HepG2 (cell line): ENCODE measurements at regions not wholly inside any gene's neighbourhood (a gene's known extent, or its start where the extent isn't known, plus 50 kb on each side); places are given as distances from the start of the nearest gene placed in this dataset.

Experiments used
- ATAC-seq: fragments of 200-7000 bp; cut with Tn5 transposase; 3 replicates; pipeline ENCODE4 v1.9.1; 2020; ENCODE audit warnings: mild to moderate bottlenecking, moderate library complexity
- BruUV-seq: library from RNA; stranded (reverse); fragments of 400-500 nt; replicated peaks from 2 replicates; lab custom pipeline; 2021; lab: Mats Ljungman, UMichigan
- CTCF ChIA-PET: fragments of 300-600 bp; formaldehyde crosslinking; extraction: SDS; loops from one replicate; lab custom pipeline; 2021; ENCODE audit warnings: low total read pairs, inconsistent platforms, low intra/inter-chr PET ratio; lab: Yijun Ruan, JAX
- POLR2A ChIA-PET: fragments of 350-600 bp; sonication (Branson Sonifier 250); formaldehyde crosslinking; loops from one replicate; lab custom pipeline; 2020; ENCODE audit warnings: antibody characterized with exemption, inconsistent platforms; lab: Yijun Ruan, JAX
- DNase-seq: peaks from one replicate; pipeline ENCODE4 v3.0.0-alpha.2; 2015; ENCODE audit warnings: low spot score
- FAIRE-seq: peaks from 3 replicates; lab custom pipeline; 2011; peaks lifted over from hg19 to GRCh38; lab: Jason Lieb, UNC
- H2AFZ ChIP-seq: one replicate; pipeline ENCODE4 v1.6.1; 2011; ENCODE audit warnings: low read length, inconsistent platforms
- H3K27ac ChIP-seq: fragments of 300-600 bp; 3 replicates; pipeline ENCODE4 v1.8.0; 2011; ENCODE audit warnings: mixed run types, mild to moderate bottlenecking, mixed read lengths, low read length, inconsistent platforms; ENCODE audit not compliant: insufficient read depth; ENCODE audit errors: extremely low read length
- H3K27me3 ChIP-seq, 2 experiments: fragments of 200-600 bp in 1 of 2; 2 replicates in 1 of 2; 3 replicates in 1 of 2; pipeline versions ENCODE4 v1.6.0 to v1.8.0; 2011; ENCODE audit warnings: low read length in 2 of 2, mild to moderate bottlenecking in 2 of 2, moderate library complexity in 2 of 2, inconsistent platforms in 1 of 2; ENCODE audit not compliant: insufficient read depth in 2 of 2, control insufficient read depth in 1 of 2
- H3K36me3 ChIP-seq, 2 experiments: fragments of 200-600 bp in 1 of 2; replicated peaks in 1 of 2; 2 replicates in 1 of 2; 3 replicates in 1 of 2; pipeline versions ENCODE4 v1.5.1 to v1.8.0; 2011; ENCODE audit warnings: low read length in 2 of 2, inconsistent platforms in 1 of 2; ENCODE audit not compliant: insufficient read depth in 2 of 2, control insufficient read depth in 1 of 2
- H3K4me1 ChIP-seq: 2 replicates; pipeline ENCODE4 v1.5.1; 2012; ENCODE audit warnings: low read length, inconsistent platforms; ENCODE audit not compliant: insufficient read depth
- H3K4me2 ChIP-seq: 2 replicates; pipeline ENCODE4 v1.6.0; 2011; ENCODE audit warnings: low read depth, low read length, inconsistent platforms
- H3K4me3 ChIP-seq, 3 experiments: fragments of 200-600 bp in 1 of 3; sonication (generic), shearing (Covaris generic) in 1 of 3; replicated peaks in 1 of 3; 2 replicates each; pipeline ENCODE4 v1.5.1; 2011 to 2016; ENCODE audit warnings: low read length in 3 of 3, inconsistent platforms in 2 of 3, low read depth in 2 of 3, mild to moderate bottlenecking in 2 of 3, control low read depth in 1 of 3, mixed read lengths in 1 of 3; ENCODE audit not compliant: insufficient read depth in 1 of 3
- H3K79me2 ChIP-seq: one replicate; pipeline ENCODE4 v1.6.1; 2011; ENCODE audit warnings: low read length, inconsistent platforms; ENCODE audit not compliant: insufficient read depth
- H3K9ac ChIP-seq: 2 replicates; pipeline ENCODE4 v1.6.0; 2011; ENCODE audit warnings: mild to moderate bottlenecking, low read depth, low read length, inconsistent platforms; ENCODE audit not compliant: insufficient read depth
- H3K9me3 ChIP-seq: 2 replicates; pipeline ENCODE4 v1.5.1; 2012; ENCODE audit warnings: mild to moderate bottlenecking, low read length
- H4K20me1 ChIP-seq: 2 replicates; pipeline ENCODE4 v1.6.0; 2011; ENCODE audit warnings: inconsistent platforms, mild to moderate bottlenecking, low read length, moderate library complexity; ENCODE audit not compliant: insufficient read depth
- BCL6 ChIP-seq: IDR thresholded peaks from 2 replicates; pipeline ENCODE4 v1.6.1; 2016; ENCODE audit warnings: missing genetic modification reagents, missing compliant biosample characterization
- MXD4 ChIP-seq: IDR thresholded peaks from 2 replicates; pipeline ENCODE4 v1.6.1; 2016; ENCODE audit warnings: mild to moderate bottlenecking, missing biosample characterization, missing genetic modification reagents
- RELA ChIP-seq: sonication (generic); formaldehyde crosslinking; IDR thresholded peaks from 2 replicates; pipeline ENCODE4 v1.4.0; 2020; ENCODE audit warnings: missing genetic modification reagents
- RFXANK ChIP-seq: IDR thresholded peaks from 2 replicates; pipeline ENCODE4 v1.6.1; 2016
- SRY ChIP-seq: sonication (generic); formaldehyde crosslinking; IDR thresholded peaks from 2 replicates; pipeline ENCODE4 v1.8.0; 2022; ENCODE audit warnings: mild to moderate bottlenecking, missing genetic modification reagents
- SSRP1 ChIP-seq: IDR thresholded peaks from 2 replicates; pipeline ENCODE4 v1.6.1; 2016; ENCODE audit warnings: control low read depth
- ZNF124 ChIP-seq: sonication (generic); formaldehyde crosslinking; IDR thresholded peaks from 2 replicates; pipeline ENCODE4 v1.4.0; 2020; ENCODE audit warnings: missing genetic modification reagents
- ZNF17 ChIP-seq: sonication (generic); formaldehyde crosslinking; IDR thresholded peaks from 2 replicates; pipeline ENCODE4 v1.5.0; 2020; ENCODE audit warnings: mild to moderate bottlenecking, missing genetic modification reagents
- ZNF235 ChIP-seq: sonication (generic); formaldehyde crosslinking; IDR thresholded peaks from 2 replicates; pipeline ENCODE4 v1.8.1; 2023; ENCODE audit warnings: mild to moderate bottlenecking, missing genetic modification reagents, borderline replicate concordance
- ZNF550 ChIP-seq: sonication (generic); formaldehyde crosslinking; IDR thresholded peaks from 2 replicates; pipeline ENCODE4 v1.4.0; 2020; ENCODE audit warnings: mild to moderate bottlenecking, missing genetic modification reagents, borderline replicate concordance
- ZNF558 ChIP-seq: sonication (generic); formaldehyde crosslinking; IDR thresholded peaks from 2 replicates; pipeline ENCODE4 v1.9.0; 2022; ENCODE audit warnings: mild to moderate bottlenecking, missing genetic modification reagents, borderline replicate concordance
- ZNF572 ChIP-seq: sonication (generic); formaldehyde crosslinking; IDR thresholded peaks from 2 replicates; pipeline ENCODE4 v1.5.1; 2020; ENCODE audit warnings: mild to moderate bottlenecking, missing genetic modification reagents
- ZNF674 ChIP-seq: sonication (generic); formaldehyde crosslinking; IDR thresholded peaks from 2 replicates; pipeline ENCODE4 v1.5.0; 2020; ENCODE audit warnings: low read depth, mild to moderate bottlenecking, missing genetic modification reagents
- ZNF737 ChIP-seq: sonication (generic); formaldehyde crosslinking; IDR thresholded peaks from 2 replicates; pipeline ENCODE4 v1.5.0; 2020; ENCODE audit warnings: missing genetic modification reagents, mild to moderate bottlenecking, borderline replicate concordance
- ZNF878 ChIP-seq: sonication (generic); formaldehyde crosslinking; IDR thresholded peaks from 2 replicates; pipeline ENCODE4 v1.8.1; 2023; ENCODE audit warnings: mild to moderate bottlenecking, missing genetic modification reagents, moderate library complexity
- WGBS: methylation state at CpG from one replicate; pipeline ENCODE4 v1.1.6; 2017; ENCODE audit warnings: low lambda C conversion rate; 5-methylcytosine and 5-hydroxymethylcytosine counted together
- in situ Hi-C: cut with HindIII; loops from 2 replicates; pipeline ENCODE4 v1.10.0; 2017; ENCODE audit warnings: low pct_unique_long_range_greater_than_20kb; ENCODE audit not compliant: extremely low pct_ligation_motif_present
- intact Hi-C: fragments of 100-400 bp; cut with micrococcal nuclease; formaldehyde crosslinking; loops from one replicate; pipeline ENCODE4 v1.10.0; 2022; ENCODE audit not compliant: unreplicated experiment
- TF ChIP-seq, protein P1 (sequence below): IDR thresholded peaks from 2 replicates; pipeline ENCODE4 v1.6.1; 2016; ENCODE audit warnings: low read depth, missing genetic modification reagents, missing compliant biosample characterization
- TF ChIP-seq, protein P2 (sequence below): sonication (generic); formaldehyde crosslinking; IDR thresholded peaks from 2 replicates; pipeline ENCODE4 v1.4.0; 2020; ENCODE audit warnings: low read depth, mild to moderate bottlenecking, missing genetic modification reagents

DNA sequence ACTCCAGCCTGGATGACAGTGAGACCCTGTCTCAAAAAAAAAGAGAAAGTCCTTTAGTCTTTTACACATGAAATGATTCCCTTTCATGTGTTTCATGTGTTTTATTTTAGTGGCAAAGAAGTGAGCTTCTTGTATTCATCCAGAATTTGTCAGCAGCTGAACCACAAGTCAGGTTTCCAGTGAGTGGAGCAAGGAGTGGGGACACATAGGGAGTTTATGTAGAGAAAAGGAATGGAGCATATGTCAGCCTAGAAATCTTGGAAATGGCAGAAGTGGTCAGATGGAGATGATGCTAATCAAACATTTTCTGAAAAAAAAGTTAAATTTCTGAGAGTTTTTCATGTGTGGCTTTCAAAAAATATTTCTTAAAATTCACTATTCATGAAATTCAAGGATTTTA, 383.0 kb upstream of the GATB start (continued):
- TF ChIP-seq, protein P1, sequence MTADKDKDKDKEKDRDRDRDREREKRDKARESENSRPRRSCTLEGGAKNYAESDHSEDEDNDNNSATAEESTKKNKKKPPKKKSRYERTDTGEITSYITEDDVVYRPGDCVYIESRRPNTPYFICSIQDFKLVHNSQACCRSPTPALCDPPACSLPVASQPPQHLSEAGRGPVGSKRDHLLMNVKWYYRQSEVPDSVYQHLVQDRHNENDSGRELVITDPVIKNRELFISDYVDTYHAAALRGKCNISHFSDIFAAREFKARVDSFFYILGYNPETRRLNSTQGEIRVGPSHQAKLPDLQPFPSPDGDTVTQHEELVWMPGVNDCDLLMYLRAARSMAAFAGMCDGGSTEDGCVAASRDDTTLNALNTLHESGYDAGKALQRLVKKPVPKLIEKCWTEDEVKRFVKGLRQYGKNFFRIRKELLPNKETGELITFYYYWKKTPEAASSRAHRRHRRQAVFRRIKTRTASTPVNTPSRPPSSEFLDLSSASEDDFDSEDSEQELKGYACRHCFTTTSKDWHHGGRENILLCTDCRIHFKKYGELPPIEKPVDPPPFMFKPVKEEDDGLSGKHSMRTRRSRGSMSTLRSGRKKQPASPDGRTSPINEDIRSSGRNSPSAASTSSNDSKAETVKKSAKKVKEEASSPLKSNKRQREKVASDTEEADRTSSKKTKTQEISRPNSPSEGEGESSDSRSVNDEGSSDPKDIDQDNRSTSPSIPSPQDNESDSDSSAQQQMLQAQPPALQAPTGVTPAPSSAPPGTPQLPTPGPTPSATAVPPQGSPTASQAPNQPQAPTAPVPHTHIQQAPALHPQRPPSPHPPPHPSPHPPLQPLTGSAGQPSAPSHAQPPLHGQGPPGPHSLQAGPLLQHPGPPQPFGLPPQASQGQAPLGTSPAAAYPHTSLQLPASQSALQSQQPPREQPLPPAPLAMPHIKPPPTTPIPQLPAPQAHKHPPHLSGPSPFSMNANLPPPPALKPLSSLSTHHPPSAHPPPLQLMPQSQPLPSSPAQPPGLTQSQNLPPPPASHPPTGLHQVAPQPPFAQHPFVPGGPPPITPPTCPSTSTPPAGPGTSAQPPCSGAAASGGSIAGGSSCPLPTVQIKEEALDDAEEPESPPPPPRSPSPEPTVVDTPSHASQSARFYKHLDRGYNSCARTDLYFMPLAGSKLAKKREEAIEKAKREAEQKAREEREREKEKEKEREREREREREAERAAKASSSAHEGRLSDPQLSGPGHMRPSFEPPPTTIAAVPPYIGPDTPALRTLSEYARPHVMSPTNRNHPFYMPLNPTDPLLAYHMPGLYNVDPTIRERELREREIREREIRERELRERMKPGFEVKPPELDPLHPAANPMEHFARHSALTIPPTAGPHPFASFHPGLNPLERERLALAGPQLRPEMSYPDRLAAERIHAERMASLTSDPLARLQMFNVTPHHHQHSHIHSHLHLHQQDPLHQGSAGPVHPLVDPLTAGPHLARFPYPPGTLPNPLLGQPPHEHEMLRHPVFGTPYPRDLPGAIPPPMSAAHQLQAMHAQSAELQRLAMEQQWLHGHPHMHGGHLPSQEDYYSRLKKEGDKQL (CRISPR knock-in tag) = no peak
- no peak for TF ChIP-seq RELA (CRISPR knock-in tag)
- TF ChIP-seq MXD4 = no peak
- TF ChIP-seq, protein P2, sequence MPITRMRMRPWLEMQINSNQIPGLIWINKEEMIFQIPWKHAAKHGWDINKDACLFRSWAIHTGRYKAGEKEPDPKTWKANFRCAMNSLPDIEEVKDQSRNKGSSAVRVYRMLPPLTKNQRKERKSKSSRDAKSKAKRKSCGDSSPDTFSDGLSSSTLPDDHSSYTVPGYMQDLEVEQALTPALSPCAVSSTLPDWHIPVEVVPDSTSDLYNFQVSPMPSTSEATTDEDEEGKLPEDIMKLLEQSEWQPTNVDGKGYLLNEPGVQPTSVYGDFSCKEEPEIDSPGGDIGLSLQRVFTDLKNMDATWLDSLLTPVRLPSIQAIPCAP (CRISPR knock-in tag) = no peak
- no peak for TF ChIP-seq ZNF124 (CRISPR knock-in tag)
- TF ChIP-seq BCL6 (CRISPR knock-in tag) = no peak
- no peak for TF ChIP-seq SRY (CRISPR knock-in tag)

DNA sequence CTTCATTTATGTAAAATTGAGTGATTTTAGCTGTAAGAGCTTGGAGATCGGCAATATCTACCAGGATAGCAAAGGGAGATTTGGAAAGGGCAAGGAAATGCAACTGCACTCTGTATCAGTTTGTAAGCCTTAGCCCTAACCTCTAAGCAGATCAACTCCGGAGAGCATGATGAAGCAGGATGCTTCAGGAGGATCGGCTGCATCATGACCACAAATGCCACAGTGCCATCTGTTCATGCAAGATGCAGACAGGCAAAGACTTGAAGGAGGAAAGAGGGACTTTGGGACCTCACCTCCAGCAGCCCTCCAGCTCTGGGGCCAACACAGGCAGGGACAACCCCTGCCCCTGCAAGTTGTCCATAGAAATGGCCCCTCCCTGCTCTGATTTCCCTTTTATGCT, 377.6 kb upstream of the GATB start:
- 0% methylated on average over 3 of the region's 3 CpGs for WGBS
- no peaks in the 10 kb centered on the region for H3K79me2 ChIP-seq
- no peak overlapping the region for H2AFZ ChIP-seq
- H3K4me3 ChIP-seq = no peak overlapping the region
- FAIRE-seq (no peak), ATAC-seq (no peak), DNase-seq (no peak)
- POLR2A ChIA-PET = no interaction called here
- in situ Hi-C loops = no loop called here
- H3K9ac ChIP-seq = no peak overlapping the region
- BruUV-seq = no TSS peak
- H4K20me1 ChIP-seq = no peaks in the 10 kb centered on the region
- CTCF ChIA-PET = no interaction called here
- H3K36me3 ChIP-seq = no peaks in the 10 kb centered on the region
- H3K4me1 ChIP-seq = no peaks in the 10 kb centered on the region
- no peaks in the 10 kb centered on the region for H3K27me3 ChIP-seq
- H3K9me3 ChIP-seq = no peaks in the 10 kb centered on the region
- intact Hi-C loops = no loop called here
- H3K4me2 ChIP-seq = no peak overlapping the region
- H3K27ac ChIP-seq = no peak overlapping the region
- TF ChIP-seq ZNF572 (CRISPR knock-in tag) (no peak), ZNF235 (CRISPR knock-in tag) (no peak), ZNF674 (CRISPR knock-in tag) (no peak), ZNF17 (CRISPR knock-in tag) (no peak), ZNF550 (no peak), ZNF558 (CRISPR knock-in tag) (no peak), ZNF878 (CRISPR knock-in tag) (no peak), ZNF737 (CRISPR knock-in tag) (no peak), SSRP1 (CRISPR knock-in tag) (no peak), RFXANK (CRISPR knock-in tag) (no peak)
